ENCODE measurements at regions not wholly inside any gene's neighbourhood (a gene's known extent, or its start where the extent isn't known, plus 50 kb on each side); places are given as distances from the start of the nearest gene placed in this dataset.
"Not testable (repeated sequence)": the region's sequence is repeated elsewhere in the genome, so short reads cannot be mapped to it uniquely, and the experiment has no call there.

DNA sequence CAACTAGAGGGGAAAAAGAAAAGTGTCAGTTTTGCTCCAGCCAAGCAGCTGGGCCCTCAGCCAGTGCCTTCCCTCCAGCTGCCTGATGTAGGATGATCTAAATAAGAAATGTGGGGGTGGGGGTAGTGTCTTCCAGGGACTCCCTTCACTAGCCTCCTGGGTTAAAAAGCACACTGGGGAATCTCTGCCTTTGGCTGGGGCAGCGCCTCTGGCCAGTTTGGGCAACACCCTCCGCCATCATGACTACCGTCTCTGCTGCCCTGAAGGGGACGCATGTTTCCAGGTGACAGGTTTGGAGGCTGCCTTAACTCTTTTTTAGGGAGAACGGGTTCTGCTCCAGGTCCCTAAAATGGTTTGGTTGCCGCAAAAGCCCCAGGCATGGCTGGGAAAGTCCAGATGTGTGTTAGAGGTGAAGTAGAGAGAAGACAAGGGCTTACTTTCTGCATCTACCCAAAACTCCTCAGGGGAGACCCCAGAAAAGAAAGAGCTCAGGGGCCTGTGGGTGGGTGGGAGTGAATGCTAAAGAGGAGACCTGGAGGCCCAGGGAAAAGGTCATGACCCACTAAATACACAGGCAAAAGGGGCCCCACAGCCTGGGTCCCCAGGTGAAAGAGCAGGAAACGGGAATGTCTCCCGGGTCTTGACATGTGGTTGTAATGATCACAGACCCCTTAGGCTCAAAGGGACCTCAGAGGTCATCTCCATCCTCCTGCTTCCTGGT, 132.8 kb upstream of the CCND2 start:
- Mint-ChIP-seq H3K4me1 (peaks cover 42% of the 10 kb centered on the region), H3K27me3 (ENCODE audit: low read depth in 3 of 3) (peaks cover 0 to 5% (median 2%) of the 10 kb centered on the region in 3 donors), H3K4me3 (no peak overlapping the region), H3K36me3 (peaks cover 0 to 2% of the 10 kb centered on the region in 2 donors), H3K27ac (peak overlapping the region in 2 of 7 donors; percentile 58 to 78), H3K9me3 (peaks cover 0 to 1% (median 0%) of the 10 kb centered on the region in 7 donors)
- H3K9ac ChIP-seq (ENCODE audit: insufficient read depth, low read length, poor library complexity, severe bottlenecking) = no peak overlapping the region
- H3K27ac ChIP-seq (ENCODE audit: low read depth in 1 of 2, low read length in 2 of 2) = no peak overlapping the region
- intact Hi-C loops (cut with micrococcal nuclease) = no loop called here
- 97% methylated on average over 5 of the region's 8 CpGs for WGBS (ENCODE audit: insufficient coverage)
- H3K27me3 ChIP-seq (ENCODE audit: control insufficient read depth in 2 of 2, insufficient read depth in 2 of 2, low read length in 2 of 2) = no peaks in the 10 kb centered on the region
- H4K20me1 ChIP-seq (ENCODE audit: insufficient read depth, low read length) = no peaks in the 10 kb centered on the region
- H3K4me1 ChIP-seq (ENCODE audit: control insufficient read depth in 1 of 2, insufficient read depth in 2 of 2, low read length in 2 of 2) = peaks cover 37% of the 10 kb centered on the region in 2 donors
- TF ChIP-seq, protein P1, sequence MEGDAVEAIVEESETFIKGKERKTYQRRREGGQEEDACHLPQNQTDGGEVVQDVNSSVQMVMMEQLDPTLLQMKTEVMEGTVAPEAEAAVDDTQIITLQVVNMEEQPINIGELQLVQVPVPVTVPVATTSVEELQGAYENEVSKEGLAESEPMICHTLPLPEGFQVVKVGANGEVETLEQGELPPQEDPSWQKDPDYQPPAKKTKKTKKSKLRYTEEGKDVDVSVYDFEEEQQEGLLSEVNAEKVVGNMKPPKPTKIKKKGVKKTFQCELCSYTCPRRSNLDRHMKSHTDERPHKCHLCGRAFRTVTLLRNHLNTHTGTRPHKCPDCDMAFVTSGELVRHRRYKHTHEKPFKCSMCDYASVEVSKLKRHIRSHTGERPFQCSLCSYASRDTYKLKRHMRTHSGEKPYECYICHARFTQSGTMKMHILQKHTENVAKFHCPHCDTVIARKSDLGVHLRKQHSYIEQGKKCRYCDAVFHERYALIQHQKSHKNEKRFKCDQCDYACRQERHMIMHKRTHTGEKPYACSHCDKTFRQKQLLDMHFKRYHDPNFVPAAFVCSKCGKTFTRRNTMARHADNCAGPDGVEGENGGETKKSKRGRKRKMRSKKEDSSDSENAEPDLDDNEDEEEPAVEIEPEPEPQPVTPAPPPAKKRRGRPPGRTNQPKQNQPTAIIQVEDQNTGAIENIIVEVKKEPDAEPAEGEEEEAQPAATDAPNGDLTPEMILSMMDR (IDR thresholded peaks at IDR 0.05) = no peak
- H2AFZ ChIP-seq (ENCODE audit: insufficient read depth, low read depth, low read length, poor library complexity, severe bottlenecking) = no peak overlapping the region
- no peak for DNase-seq
- no peaks in the 10 kb centered on the region for H3K79me2 ChIP-seq (ENCODE audit: insufficient read depth, low read length)
- no peak overlapping the region for H3K4me3 ChIP-seq (replicated peaks in 1 of 3; ENCODE audit: low read depth in 2 of 3, low read length in 3 of 3)
- H3K36me3 ChIP-seq (replicated peaks in 1 of 2; ENCODE audit: control insufficient read depth in 1 of 2, insufficient read depth in 2 of 2, low read length in 2 of 2) = no peaks in the 10 kb centered on the region
- no peaks in the 10 kb centered on the region for H3K9me3 ChIP-seq (replicated peaks in 1 of 2; ENCODE audit: control insufficient read depth in 1 of 2, insufficient read depth in 1 of 2, low read length in 2 of 2)
- no peak overlapping the region for H3K4me2 ChIP-seq (replicated peaks; ENCODE audit: extremely low read depth, low read length, poor library complexity, severe bottlenecking)

DNA sequence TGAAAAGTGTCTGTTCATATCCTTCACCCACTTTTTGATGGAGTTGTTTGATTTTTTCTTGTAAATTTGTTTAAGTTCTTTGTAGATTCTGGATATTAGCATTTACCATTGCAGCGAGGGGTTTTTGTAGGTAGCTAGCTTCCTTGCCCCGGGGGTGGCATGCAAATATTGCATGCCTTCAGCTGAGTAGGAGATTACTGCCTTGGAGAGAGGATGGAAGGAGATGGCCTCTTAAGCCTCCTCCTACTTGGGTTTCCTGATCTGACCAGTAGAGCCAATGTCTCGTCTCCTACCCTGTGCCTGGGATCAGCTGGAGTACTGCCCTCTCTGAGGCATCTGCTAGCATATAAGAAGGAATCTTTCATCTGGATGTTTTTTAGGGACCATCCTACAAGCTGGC, 134.4 kb upstream of the CCND2 start:
- H3K27me3 ChIP-seq (ENCODE audit: control insufficient read depth in 2 of 2, insufficient read depth in 2 of 2, low read length in 2 of 2) = no peaks in the 10 kb centered on the region
- H3K4me2 ChIP-seq (replicated peaks; ENCODE audit: extremely low read depth, low read length, poor library complexity, severe bottlenecking) = no peak overlapping the region
- H4K20me1 ChIP-seq (ENCODE audit: insufficient read depth, low read length) = no peaks in the 10 kb centered on the region
- intact Hi-C loops (cut with micrococcal nuclease) = no loop called here
- no peaks in the 10 kb centered on the region for H3K79me2 ChIP-seq (ENCODE audit: insufficient read depth, low read length)
- H2AFZ ChIP-seq (ENCODE audit: insufficient read depth, low read depth, low read length, poor library complexity, severe bottlenecking) = no peak overlapping the region
- no peak for DNase-seq
- WGBS (ENCODE audit: insufficient coverage) = no CpG with 5 or more reads among the region's 3 CpGs
- no peak overlapping the region for H3K27ac Mint-ChIP-seq
- H3K4me3 ChIP-seq (replicated peaks in 1 of 3; ENCODE audit: low read depth in 2 of 3, low read length in 3 of 3) = no peak overlapping the region
- TF ChIP-seq, protein P1 (IDR thresholded peaks at IDR 0.05) = no peak
- peaks cover 0 to 4% (median 0%) of the 10 kb centered on the region in 7 donors for H3K9me3 Mint-ChIP-seq
- H3K4me3 Mint-ChIP-seq = no peak overlapping the region
- peaks cover 51 to 52% of the 10 kb centered on the region in 2 donors for H3K4me1 ChIP-seq (ENCODE audit: control insufficient read depth in 1 of 2, insufficient read depth in 2 of 2, low read length in 2 of 2)
- H3K36me3 Mint-ChIP-seq = peaks cover 0 to 2% of the 10 kb centered on the region in 2 donors
- peaks cover 56% of the 10 kb centered on the region for H3K4me1 Mint-ChIP-seq
- H3K27me3 Mint-ChIP-seq (ENCODE audit: low read depth in 3 of 3) = peaks cover 0 to 6% (median 2%) of the 10 kb centered on the region in 3 donors
- H3K9me3 ChIP-seq (replicated peaks in 1 of 2; ENCODE audit: control insufficient read depth in 1 of 2, insufficient read depth in 1 of 2, low read length in 2 of 2) = no peaks in the 10 kb centered on the region
- H3K27ac ChIP-seq (ENCODE audit: low read depth in 1 of 2, low read length in 2 of 2) = no peak overlapping the region
- no peaks in the 10 kb centered on the region for H3K36me3 ChIP-seq (replicated peaks in 1 of 2; ENCODE audit: control insufficient read depth in 1 of 2, insufficient read depth in 2 of 2, low read length in 2 of 2)
- no peak overlapping the region for H3K9ac ChIP-seq (ENCODE audit: insufficient read depth, low read length, poor library complexity, severe bottlenecking)

DNA sequence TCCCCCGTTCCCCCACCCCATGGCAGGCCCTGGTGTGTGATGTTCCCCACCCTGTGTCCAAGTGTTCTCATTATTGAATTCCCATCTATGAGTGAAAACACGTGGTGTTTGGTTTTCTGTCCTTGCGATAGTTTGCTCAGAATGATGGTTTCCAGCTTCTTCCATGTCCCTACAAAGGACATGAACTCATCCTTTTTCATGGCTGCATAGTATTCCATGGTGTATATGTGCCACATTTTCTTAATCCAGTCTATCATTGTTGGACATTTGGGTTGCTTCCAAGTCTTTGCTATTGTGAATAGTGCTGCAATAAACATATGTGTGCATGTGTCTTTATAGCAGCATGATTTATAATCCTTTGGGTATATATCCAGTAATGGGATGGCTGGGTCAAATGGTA, 135.0 kb upstream of the CCND2 start:
- H3K9me3 ChIP-seq (replicated peaks in 1 of 2; ENCODE audit: control insufficient read depth in 1 of 2, insufficient read depth in 1 of 2, low read length in 2 of 2); H3K27ac ChIP-seq (ENCODE audit: low read depth in 1 of 2, low read length in 2 of 2); H3K4me3 Mint-ChIP-seq; H3K27ac Mint-ChIP-seq; H3K36me3 ChIP-seq (replicated peaks in 1 of 2; ENCODE audit: control insufficient read depth in 1 of 2, insufficient read depth in 2 of 2, low read length in 2 of 2); H4K20me1 ChIP-seq (ENCODE audit: insufficient read depth, low read length); H3K27me3 Mint-ChIP-seq (ENCODE audit: low read depth in 3 of 3); H3K4me2 ChIP-seq (replicated peaks; ENCODE audit: extremely low read depth, low read length, poor library complexity, severe bottlenecking); intact Hi-C loops (cut with micrococcal nuclease); H3K36me3 Mint-ChIP-seq; H3K9ac ChIP-seq (ENCODE audit: insufficient read depth, low read length, poor library complexity, severe bottlenecking); DNase-seq; H2AFZ ChIP-seq (ENCODE audit: insufficient read depth, low read depth, low read length, poor library complexity, severe bottlenecking); H3K9me3 Mint-ChIP-seq; H3K4me3 ChIP-seq (replicated peaks in 1 of 3; ENCODE audit: low read depth in 2 of 3, low read length in 3 of 3); H3K79me2 ChIP-seq (ENCODE audit: insufficient read depth, low read length); H3K27me3 ChIP-seq (ENCODE audit: control insufficient read depth in 2 of 2, insufficient read depth in 2 of 2, low read length in 2 of 2): not testable (repeated sequence)
- H3K4me1 Mint-ChIP-seq = peaks cover 62% of the 10 kb centered on the region
- peaks cover 58 to 59% of the 10 kb centered on the region in 2 donors for H3K4me1 ChIP-seq (ENCODE audit: control insufficient read depth in 1 of 2, insufficient read depth in 2 of 2, low read length in 2 of 2)
- no CpG with 5 or more reads among the region's 3 CpGs for WGBS (ENCODE audit: insufficient coverage)
